Neural progenitor cell (in vitro differentiated cells): ENCODE measurements at regions not wholly inside any gene's neighbourhood (a gene's known extent, or its start where the extent isn't known, plus 50 kb on each side); places are given as distances from the start of the nearest gene placed in this dataset.

Experiments used
- DNase-seq: peaks from one replicate; pipeline ENCODE4 v3.0.0-alpha.2; 2016; ENCODE audit warnings: low spot score
- H2AFZ ChIP-seq: fragments of 200-600 bp; sonication (generic); replicated peaks from 2 replicates; pipeline ENCODE4 v1.6.1; 2016; ENCODE audit warnings: antibody characterized with exemption
- H3F3A ChIP-seq: fragments of 200-600 bp; sonication (generic); 2 replicates; pipeline ENCODE4 v1.6.1; 2016; ENCODE audit warnings: antibody characterized with exemption, low read depth
- H3K27ac ChIP-seq: fragments of 200-600 bp; sonication (generic); 2 replicates; pipeline ENCODE4 v1.5.1; 2016; ENCODE audit warnings: mild to moderate bottlenecking
- H3K27me3 ChIP-seq: fragments of 200-600 bp; sonication (generic); 2 replicates; pipeline ENCODE4 v1.6.1; 2016; ENCODE audit warnings: mild to moderate bottlenecking, moderate library complexity
- H3K36me3 ChIP-seq: fragments of 200-600 bp; sonication (generic); 2 replicates; pipeline ENCODE4 v1.5.1; 2016
- H3K4me1 ChIP-seq: fragments of 200-600 bp; sonication (generic); 2 replicates; pipeline ENCODE4 v1.6.1; 2016; ENCODE audit warnings: mixed run types
- H3K4me2 ChIP-seq: fragments of 200-600 bp; sonication (generic); 2 replicates; pipeline ENCODE4 v1.6.1; 2016
- H3K4me3 ChIP-seq: fragments of 200-600 bp; sonication (generic); 2 replicates; pipeline ENCODE4 v1.5.1; 2016
- H3K79me2 ChIP-seq: fragments of 200-600 bp; sonication (generic); 2 replicates; pipeline ENCODE4 v1.6.1; 2016; ENCODE audit warnings: low read depth
- H3K9ac ChIP-seq: fragments of 200-600 bp; sonication (generic); 2 replicates; pipeline ENCODE4 v1.6.1; 2016
- H3K9me3 ChIP-seq: fragments of 200-600 bp; sonication (generic); 2 replicates; pipeline ENCODE4 v1.5.1; 2016; ENCODE audit warnings: low read depth
- H4K20me1 ChIP-seq: fragments of 200-600 bp; sonication (generic); 2 replicates; pipeline ENCODE4 v1.6.1; 2016; ENCODE audit warnings: low read depth
- H3K27ac Mint-ChIP-seq: 3 replicates; pipeline ENCODE4 v1.8.0; 2021; ENCODE audit warnings: mixed read lengths
- H3K27me3 Mint-ChIP-seq: 2 replicates; pipeline ENCODE4 v1.8.0; 2022; ENCODE audit warnings: low read depth, mild to moderate bottlenecking, inconsistent platforms, moderate library complexity, mixed read lengths; ENCODE audit not compliant: insufficient read depth
- H3K36me3 Mint-ChIP-seq: 3 replicates; pipeline ENCODE4 v1.8.0; 2021; ENCODE audit warnings: mixed read lengths
- H3K4me1 Mint-ChIP-seq: 3 replicates; pipeline ENCODE4 v1.8.0; 2021; ENCODE audit warnings: mixed read lengths
- H3K4me3 Mint-ChIP-seq: 3 replicates; pipeline ENCODE4 v1.8.0; 2021; ENCODE audit warnings: mild to moderate bottlenecking, moderate library complexity, mixed read lengths
- H3K9me3 Mint-ChIP-seq: 3 replicates; pipeline ENCODE4 v1.8.0; 2020; ENCODE audit warnings: mixed read lengths
- CTCF ChIP-seq: fragments of 200-600 bp; sonication (generic); IDR thresholded peaks from 2 replicates; pipeline ENCODE4 v1.5.1; 2017; ENCODE audit warnings: antibody characterized with exemption, mild to moderate bottlenecking
- EZH2 ChIP-seq: fragments of 200-600 bp; sonication (generic); IDR thresholded peaks from 2 replicates; pipeline ENCODE4 v1.6.1; 2017; ENCODE audit warnings: antibody characterized with exemption, mild to moderate bottlenecking, moderate library complexity
- EZH2phosphoT487 ChIP-seq: fragments of 200-600 bp; sonication (generic); IDR thresholded peaks from 2 replicates; pipeline ENCODE4 v1.6.1; 2017; ENCODE audit warnings: antibody characterized with exemption

GRCh38 chr10:47207894-47208469 is 92.0 kb upstream of the GDF10 start:
- no peaks in the 10 kb centered on the region for H3K79me2 ChIP-seq
- no peaks in the 10 kb centered on the region for H3F3A ChIP-seq
- peaks cover 3% of the 10 kb centered on the region for H3K9me3 Mint-ChIP-seq
- no peak overlapping the region for H3K27ac Mint-ChIP-seq
- TF ChIP-seq EZH2phosphoT487 (no peak), CTCF (no peak), EZH2 (no peak)
- H3K4me1 ChIP-seq, result no peaks in the 10 kb centered on the region
- no peak overlapping the region for H3K27ac ChIP-seq
- H3K27me3 Mint-ChIP-seq, result peaks cover 4% of the 10 kb centered on the region
- H3K36me3 Mint-ChIP-seq, result no peaks in the 10 kb centered on the region
- no peaks in the 10 kb centered on the region for H4K20me1 ChIP-seq
- no peak overlapping the region for H3K4me3 Mint-ChIP-seq
- peak overlapping the region; percentile 39 for H2AFZ ChIP-seq
- DNase-seq, result no peak
- H3K4me1 Mint-ChIP-seq, result peaks cover 5% of the 10 kb centered on the region
- no peak overlapping the region for H3K4me2 ChIP-seq
- no peaks in the 10 kb centered on the region for H3K9me3 ChIP-seq
- H3K9ac ChIP-seq, result no peak overlapping the region
- H3K27me3 ChIP-seq, result no peaks in the 10 kb centered on the region
- H3K36me3 ChIP-seq, result no peaks in the 10 kb centered on the region
- no peak overlapping the region for H3K4me3 ChIP-seq

GRCh38 chr10:47209466-47209865 is 90.5 kb upstream of the GDF10 start:
- no peak overlapping the region for H3K27ac ChIP-seq
- no peaks in the 10 kb centered on the region for H4K20me1 ChIP-seq
- no peaks in the 10 kb centered on the region for H3K4me1 ChIP-seq
- no peaks in the 10 kb centered on the region for H3K79me2 ChIP-seq
- H2AFZ ChIP-seq, result no peak overlapping the region
- no peak overlapping the region for H3K9ac ChIP-seq
- Mint-ChIP-seq H3K36me3 (no peaks in the 10 kb centered on the region), H3K9me3 (peaks cover 5% of the 10 kb centered on the region), H3K4me1 (peaks cover 9% of the 10 kb centered on the region), H3K4me3 (no peak overlapping the region), H3K27ac (no peak overlapping the region), H3K27me3 (peaks cover 6% of the 10 kb centered on the region)
- H3K27me3 ChIP-seq, result no peaks in the 10 kb centered on the region
- TF ChIP-seq EZH2phosphoT487 (no peak), CTCF (no peak), EZH2 (no peak)
- H3K4me2 ChIP-seq, result no peak overlapping the region
- DNase-seq, result no peak
- H3K9me3 ChIP-seq, result no peaks in the 10 kb centered on the region
- H3K4me3 ChIP-seq, result no peak overlapping the region
- no peaks in the 10 kb centered on the region for H3F3A ChIP-seq
- no peaks in the 10 kb centered on the region for H3K36me3 ChIP-seq

- no peak overlapping the region for H3K4me3 Mint-ChIP-seq
- H3F3A ChIP-seq, result no peaks in the 10 kb centered on the region
- H4K20me1 ChIP-seq, result no peaks in the 10 kb centered on the region
- TF ChIP-seq CTCF (no peak), EZH2 (no peak), EZH2phosphoT487 (no peak)
- H2AFZ ChIP-seq, result peak overlapping the region; percentile 36
- H3K9ac ChIP-seq, result no peak overlapping the region
- peaks cover 6% of the 10 kb centered on the region for H3K27me3 Mint-ChIP-seq
- H3K27ac ChIP-seq, result no peak overlapping the region
- peaks cover 17% of the 10 kb centered on the region for H3K4me1 Mint-ChIP-seq
- H3K27me3 ChIP-seq, result no peaks in the 10 kb centered on the region
- H3K4me3 ChIP-seq, result no peak overlapping the region
- no peaks in the 10 kb centered on the region for H3K4me1 ChIP-seq
- peaks cover 5% of the 10 kb centered on the region for H3K9me3 Mint-ChIP-seq
- no peak overlapping the region for H3K4me2 ChIP-seq
- H3K27ac Mint-ChIP-seq, result no peak overlapping the region
- H3K79me2 ChIP-seq, result no peaks in the 10 kb centered on the region
- H3K36me3 Mint-ChIP-seq, result no peaks in the 10 kb centered on the region
- H3K36me3 ChIP-seq, result no peaks in the 10 kb centered on the region
- no peak for DNase-seq
- H3K9me3 ChIP-seq, result no peaks in the 10 kb centered on the region
Measured at GRCh38 chr10:47214520-47214919, 85.5 kb upstream of the GDF10 start.
